PFSK-1 (cell line): ENCODE measurements at regions not wholly inside any gene's neighbourhood (a gene's known extent, or its start where the extent isn't known, plus 50 kb on each side); places are given as distances from the start of the nearest gene placed in this dataset.

Source experiments
- FOXP2 ChIP-seq: optimal IDR thresholded peaks from 2 replicates; pipeline ENCODE3; 2011; ENCODE audit warnings: borderline replicate concordance, control low read depth, inconsistent platforms; ENCODE audit not compliant: insufficient read depth; ENCODE audit errors: extremely low read length, extremely low read depth
- POLR2AphosphoS5 ChIP-seq: IDR thresholded peaks from 2 replicates; pipeline ENCODE4 v1.6.1; 2012; ENCODE audit warnings: low read depth, mild to moderate bottlenecking, control low read depth, low read length, moderate library complexity
- SIN3A ChIP-seq: IDR thresholded peaks from 2 replicates; pipeline ENCODE4 v1.6.1; 2012; ENCODE audit warnings: mild to moderate bottlenecking, low read length, moderate library complexity, borderline replicate concordance; ENCODE audit not compliant: insufficient read depth
- TAF1 ChIP-seq: IDR thresholded peaks from 2 replicates; pipeline ENCODE4 v1.6.1; 2012; ENCODE audit warnings: low read length, control low read depth, borderline replicate concordance; ENCODE audit not compliant: insufficient read depth
- TF ChIP-seq, protein P1 (sequence below), 2 experiments: IDR thresholded peaks; 2 replicates each; pipeline versions ENCODE4 v1.6.1 to v1.8.0; 2011 to 2012; ENCODE audit warnings: low read depth in 2 of 2, low read length in 2 of 2, control low read depth in 1 of 2, inconsistent platforms in 1 of 2, mild to moderate bottlenecking in 1 of 2, moderate library complexity in 1 of 2; ENCODE audit not compliant: insufficient read depth in 1 of 2

DNA sequence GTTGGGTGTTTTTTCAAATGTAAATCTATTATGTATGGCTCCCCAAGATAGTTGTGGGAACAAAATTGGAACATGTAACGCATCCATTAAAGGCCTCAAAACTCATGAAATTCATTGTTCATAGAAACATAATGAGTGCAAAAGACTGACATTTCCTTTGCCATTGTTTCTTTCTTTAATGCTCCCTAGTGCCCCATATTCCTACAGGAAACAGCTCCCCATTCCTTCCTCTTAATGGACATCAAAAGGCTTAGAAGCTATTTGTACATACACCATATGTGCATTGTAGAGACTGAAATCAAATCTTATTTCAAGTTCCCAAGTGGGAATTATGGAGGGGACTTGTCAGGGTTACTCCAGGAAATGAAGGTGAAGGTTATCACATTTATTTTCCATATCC lies 139.1 kb downstream of the AHR start:
- no peak for TF ChIP-seq TAF1
- TF ChIP-seq SIN3A: no peak
- no peak for TF ChIP-seq FOXP2
- TF ChIP-seq POLR2AphosphoS5: no peak
- TF ChIP-seq, protein P1, sequence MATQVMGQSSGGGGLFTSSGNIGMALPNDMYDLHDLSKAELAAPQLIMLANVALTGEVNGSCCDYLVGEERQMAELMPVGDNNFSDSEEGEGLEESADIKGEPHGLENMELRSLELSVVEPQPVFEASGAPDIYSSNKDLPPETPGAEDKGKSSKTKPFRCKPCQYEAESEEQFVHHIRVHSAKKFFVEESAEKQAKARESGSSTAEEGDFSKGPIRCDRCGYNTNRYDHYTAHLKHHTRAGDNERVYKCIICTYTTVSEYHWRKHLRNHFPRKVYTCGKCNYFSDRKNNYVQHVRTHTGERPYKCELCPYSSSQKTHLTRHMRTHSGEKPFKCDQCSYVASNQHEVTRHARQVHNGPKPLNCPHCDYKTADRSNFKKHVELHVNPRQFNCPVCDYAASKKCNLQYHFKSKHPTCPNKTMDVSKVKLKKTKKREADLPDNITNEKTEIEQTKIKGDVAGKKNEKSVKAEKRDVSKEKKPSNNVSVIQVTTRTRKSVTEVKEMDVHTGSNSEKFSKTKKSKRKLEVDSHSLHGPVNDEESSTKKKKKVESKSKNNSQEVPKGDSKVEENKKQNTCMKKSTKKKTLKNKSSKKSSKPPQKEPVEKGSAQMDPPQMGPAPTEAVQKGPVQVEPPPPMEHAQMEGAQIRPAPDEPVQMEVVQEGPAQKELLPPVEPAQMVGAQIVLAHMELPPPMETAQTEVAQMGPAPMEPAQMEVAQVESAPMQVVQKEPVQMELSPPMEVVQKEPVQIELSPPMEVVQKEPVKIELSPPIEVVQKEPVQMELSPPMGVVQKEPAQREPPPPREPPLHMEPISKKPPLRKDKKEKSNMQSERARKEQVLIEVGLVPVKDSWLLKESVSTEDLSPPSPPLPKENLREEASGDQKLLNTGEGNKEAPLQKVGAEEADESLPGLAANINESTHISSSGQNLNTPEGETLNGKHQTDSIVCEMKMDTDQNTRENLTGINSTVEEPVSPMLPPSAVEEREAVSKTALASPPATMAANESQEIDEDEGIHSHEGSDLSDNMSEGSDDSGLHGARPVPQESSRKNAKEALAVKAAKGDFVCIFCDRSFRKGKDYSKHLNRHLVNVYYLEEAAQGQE (IDR thresholded peaks at IDR 0.05; ENCODE audit: insufficient read depth in 1 of 2, low read depth in 2 of 2, low read length in 2 of 2): no peak

DNA sequence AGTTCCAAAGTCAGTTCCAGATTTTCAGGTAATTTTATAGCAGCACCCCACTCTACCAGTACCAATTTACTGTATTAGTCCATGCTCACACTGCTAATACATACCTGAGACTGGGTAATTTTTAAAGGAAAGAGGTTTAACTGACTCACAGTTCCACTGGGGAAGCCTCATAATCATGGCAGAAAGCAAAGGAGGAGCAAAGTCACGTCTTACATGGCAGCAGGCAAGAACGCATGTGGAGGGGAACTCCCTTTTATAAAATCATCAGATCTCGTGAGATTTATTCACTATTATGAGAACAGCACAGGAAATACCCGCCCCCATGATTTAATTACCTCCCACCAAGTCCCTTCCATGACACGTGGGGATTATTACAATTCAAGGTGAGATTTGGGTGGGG lies 142.4 kb downstream of the AHR start:
- no peak for TF ChIP-seq SIN3A
- TF ChIP-seq TAF1: no peak
- TF ChIP-seq POLR2AphosphoS5: no peak
- no peak for TF ChIP-seq FOXP2
- TF ChIP-seq, protein P1 (IDR thresholded peaks at IDR 0.05; ENCODE audit: insufficient read depth in 1 of 2, low read depth in 2 of 2, low read length in 2 of 2): no peak

DNA sequence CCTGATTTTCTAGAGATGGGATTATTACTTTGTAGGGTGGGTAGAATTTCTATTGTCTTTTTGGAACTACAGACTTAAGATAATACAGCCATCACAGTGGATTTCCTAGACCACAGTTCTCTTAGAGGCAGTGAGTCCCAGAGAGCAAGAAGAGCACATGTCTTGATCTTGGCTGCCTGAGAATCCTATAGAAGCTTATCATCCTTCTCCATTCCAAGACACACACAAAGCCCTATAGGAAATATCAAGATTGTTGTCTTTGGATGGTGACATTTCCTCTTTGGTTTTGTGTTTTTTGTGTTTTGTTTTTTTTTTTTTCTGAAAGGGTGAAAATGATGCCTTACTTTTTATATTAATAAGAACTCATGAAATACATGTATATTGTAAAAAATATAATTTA lies 143.1 kb downstream of the AHR start:
- TF ChIP-seq TAF1: no peak

DNA sequence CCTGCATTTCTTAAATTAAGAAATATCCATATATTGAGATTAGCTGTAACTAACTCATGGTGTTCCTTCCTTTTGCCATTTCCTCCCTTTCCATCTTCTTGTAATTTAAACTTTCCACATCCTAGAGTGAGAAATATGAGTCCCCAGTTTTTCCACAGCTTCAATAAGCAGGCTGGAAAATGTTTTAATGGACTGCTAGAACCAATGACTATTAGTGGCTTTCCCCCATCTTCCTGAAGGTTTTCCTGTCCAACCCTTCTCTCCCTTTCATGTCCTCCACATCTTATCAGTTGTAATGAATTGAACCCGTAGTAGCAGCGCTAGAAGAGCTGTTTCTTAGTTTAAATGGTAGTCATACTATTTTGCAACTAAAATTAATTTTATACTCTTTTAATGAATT lies 145.7 kb downstream of the AHR start:
- TF ChIP-seq TAF1 (no peak), SIN3A (no peak), POLR2AphosphoS5 (no peak), FOXP2 (no peak)

DNA sequence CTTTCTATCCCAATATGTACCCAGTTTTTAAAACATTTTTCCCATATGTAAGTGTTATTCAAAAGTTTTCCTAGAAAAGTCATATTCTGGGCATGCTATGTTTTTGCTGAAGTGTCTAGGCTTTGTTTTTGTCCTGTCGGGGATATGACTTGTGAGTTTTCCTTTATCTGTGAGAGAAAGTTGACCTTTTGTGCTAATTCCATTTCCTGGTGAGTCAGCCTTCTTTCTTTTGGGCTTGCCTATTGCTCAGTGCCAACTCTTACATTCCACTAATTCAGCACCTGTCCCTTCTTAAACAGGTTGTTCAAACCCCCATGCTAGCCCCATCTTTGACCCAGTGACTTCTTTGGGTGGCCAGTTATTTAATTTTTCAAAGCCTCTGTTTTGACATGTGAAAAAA lies 146.2 kb downstream of the AHR start:
- TF ChIP-seq, protein P1 (IDR thresholded peaks at IDR 0.05; ENCODE audit: insufficient read depth in 1 of 2, low read depth in 2 of 2, low read length in 2 of 2): no peak
- TF ChIP-seq POLR2AphosphoS5 (no peak), SIN3A (no peak)

DNA sequence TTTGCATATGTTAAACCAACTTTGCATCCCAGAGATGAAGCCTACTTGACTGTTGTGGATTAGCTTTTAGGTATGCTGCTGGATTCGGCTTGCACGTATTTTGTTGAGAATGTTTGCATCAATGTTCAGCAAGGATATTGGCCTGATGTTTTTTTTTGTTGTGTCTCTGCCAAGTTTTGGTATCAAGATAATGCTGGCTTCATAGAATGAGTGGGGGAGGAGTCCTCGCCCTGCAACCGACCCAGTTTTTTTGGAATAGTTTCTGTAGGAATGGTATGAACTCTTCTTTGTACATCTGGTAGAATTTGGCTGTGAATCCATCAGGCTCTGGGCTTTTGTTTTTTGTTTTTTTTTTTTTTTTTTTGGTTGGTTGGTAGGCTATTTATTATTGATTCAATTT lies 147.9 kb downstream of the AHR start:
- no peak for TF ChIP-seq TAF1
- TF ChIP-seq, protein P1 (IDR thresholded peaks at IDR 0.05; ENCODE audit: insufficient read depth in 1 of 2, low read depth in 2 of 2, low read length in 2 of 2): no peak
- TF ChIP-seq POLR2AphosphoS5: no peak
- TF ChIP-seq FOXP2: no peak
- TF ChIP-seq SIN3A: no peak
